ENCODE measurements at regions not wholly inside any gene's neighbourhood (a gene's known extent, or its start where the extent isn't known, plus 50 kb on each side); places are given as distances from the start of the nearest gene placed in this dataset.

DNA sequence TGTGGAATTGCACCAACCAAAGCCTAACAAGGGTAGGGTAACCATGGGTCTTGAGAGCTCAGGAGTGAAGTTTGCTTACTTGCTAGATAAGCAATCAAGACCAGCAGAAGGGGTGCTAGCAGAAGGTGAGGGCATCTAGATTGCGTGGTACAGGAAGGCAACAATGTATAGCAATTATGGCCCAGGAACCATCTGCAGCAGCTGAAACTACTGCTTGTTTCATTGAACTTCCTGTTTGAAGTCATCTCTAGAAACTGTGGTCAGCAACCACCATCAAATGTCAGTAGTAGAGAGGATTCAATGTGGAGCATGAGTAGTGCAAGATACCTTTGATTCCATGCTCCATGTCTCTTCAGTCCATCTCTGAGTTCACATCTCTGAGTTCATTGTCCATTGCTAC, 462.1 kb upstream of the GRAMD2B start:
- TF ChIP-seq RARA (CRISPR knock-in tag; IDR thresholded peaks at IDR 0.05) (no peak), FOXP4 (CRISPR knock-in tag; IDR thresholded peaks at IDR 0.05) (no peak), SP140L (CRISPR knock-in tag; IDR thresholded peaks at IDR 0.05; ENCODE audit: borderline replicate concordance) (no peak), NFRKB (IDR thresholded peaks at IDR 0.05) (no peak), GZF1 (CRISPR knock-in tag; IDR thresholded peaks at IDR 0.05) (no peak), HCFC1 (IDR thresholded peaks at IDR 0.05; ENCODE audit: low read depth, low read length) (no peak), CENPBD1 (CRISPR knock-in tag; IDR thresholded peaks at IDR 0.05; ENCODE audit: borderline replicate concordance, low read depth) (no peak)
- TF ChIP-seq, protein P1, sequence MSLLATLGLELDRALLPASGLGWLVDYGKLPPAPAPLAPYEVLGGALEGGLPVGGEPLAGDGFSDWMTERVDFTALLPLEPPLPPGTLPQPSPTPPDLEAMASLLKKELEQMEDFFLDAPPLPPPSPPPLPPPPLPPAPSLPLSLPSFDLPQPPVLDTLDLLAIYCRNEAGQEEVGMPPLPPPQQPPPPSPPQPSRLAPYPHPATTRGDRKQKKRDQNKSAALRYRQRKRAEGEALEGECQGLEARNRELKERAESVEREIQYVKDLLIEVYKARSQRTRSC (CRISPR knock-in tag; IDR thresholded peaks at IDR 0.05; ENCODE audit: low read depth) = no peak
- TF ChIP-seq, protein P2, sequence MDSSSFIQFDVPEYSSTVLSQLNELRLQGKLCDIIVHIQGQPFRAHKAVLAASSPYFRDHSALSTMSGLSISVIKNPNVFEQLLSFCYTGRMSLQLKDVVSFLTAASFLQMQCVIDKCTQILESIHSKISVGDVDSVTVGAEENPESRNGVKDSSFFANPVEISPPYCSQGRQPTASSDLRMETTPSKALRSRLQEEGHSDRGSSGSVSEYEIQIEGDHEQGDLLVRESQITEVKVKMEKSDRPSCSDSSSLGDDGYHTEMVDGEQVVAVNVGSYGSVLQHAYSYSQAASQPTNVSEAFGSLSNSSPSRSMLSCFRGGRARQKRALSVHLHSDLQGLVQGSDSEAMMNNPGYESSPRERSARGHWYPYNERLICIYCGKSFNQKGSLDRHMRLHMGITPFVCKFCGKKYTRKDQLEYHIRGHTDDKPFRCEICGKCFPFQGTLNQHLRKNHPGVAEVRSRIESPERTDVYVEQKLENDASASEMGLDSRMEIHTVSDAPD (CRISPR knock-in tag; IDR thresholded peaks at IDR 0.05) = no peak

Data from HepG2 (cell line).